ENCODE measurements at regions not wholly inside any gene's neighbourhood (a gene's known extent, or its start where the extent isn't known, plus 50 kb on each side); places are given as distances from the start of the nearest gene placed in this dataset.

- TF ChIP-seq CTCF (IDR thresholded peaks at IDR 0.05): peak in 1 of 3 donors; percentile 7
- no peak for TF ChIP-seq POLR2A (IDR thresholded peaks at IDR 0.05)
- no peak for TF ChIP-seq EP300 (IDR thresholded peaks at IDR 0.05)
Measured at GRCh38 chr5:57887851-57888621, 405.4 kb upstream of the ACTBL2 start.

All from ovary (tissue), 3 donors.